ENCODE measurements at regions not wholly inside any gene's neighbourhood (a gene's known extent, or its start where the extent isn't known, plus 50 kb on each side); places are given as distances from the start of the nearest gene placed in this dataset.

DNA sequence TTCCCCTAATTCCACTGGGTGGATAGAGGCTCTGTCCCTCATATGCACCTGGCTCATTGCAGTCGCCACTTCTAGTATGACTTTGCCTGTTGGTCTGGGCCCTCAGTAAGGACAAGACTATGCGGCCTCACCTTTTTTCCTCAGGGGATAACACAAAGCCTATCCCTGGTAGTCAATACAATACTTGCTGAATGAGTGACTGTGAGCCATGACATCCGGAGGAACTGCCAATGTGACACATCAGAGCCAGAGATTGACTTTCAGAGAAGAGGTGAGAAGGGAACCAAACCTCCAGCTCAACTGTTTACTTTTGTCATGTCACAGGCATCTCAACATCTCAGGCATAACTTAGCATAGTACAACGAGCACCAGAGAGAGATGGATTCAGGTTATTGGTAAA is 371.3 kb downstream of the DMRT2 start:
- peaks cover 0 to 9% (median 0%) of the 10 kb centered on the region in 9 donors for H3K9me3 Mint-ChIP-seq
- POLR2A ChIA-PET: no interaction called here
- ATAC-seq: no peak
- H3K27me3 Mint-ChIP-seq: no peaks in the 10 kb centered on the region
- H3K27ac Mint-ChIP-seq: no peak overlapping the region
- DNase-seq: no peak
- no peaks in the 10 kb centered on the region for H3K4me1 Mint-ChIP-seq
- no peaks in the 10 kb centered on the region for H3K36me3 Mint-ChIP-seq
- H3K4me3 Mint-ChIP-seq: no peak overlapping the region

DNA sequence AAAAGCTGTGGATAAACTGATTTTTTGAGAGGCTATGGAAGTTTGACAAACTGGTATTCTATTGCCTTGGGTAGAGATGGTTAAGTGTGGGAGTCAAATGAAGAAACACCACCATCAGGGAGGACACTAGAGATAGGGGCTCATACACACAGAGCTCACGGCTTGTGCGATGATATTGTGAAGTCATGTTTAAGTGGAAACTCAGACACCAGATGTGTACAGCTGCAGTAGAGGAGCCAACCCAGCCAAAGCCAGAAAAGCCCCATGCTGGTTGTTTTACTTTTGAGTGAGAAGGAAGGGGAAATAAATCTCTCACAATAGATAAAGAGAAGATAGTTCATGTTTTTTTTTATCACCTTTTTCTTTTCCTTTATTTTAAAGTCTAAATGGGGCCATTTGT is 377.7 kb downstream of the DMRT2 start:
- no peaks in the 10 kb centered on the region for H3K4me1 Mint-ChIP-seq
- ATAC-seq: no peak

DNA sequence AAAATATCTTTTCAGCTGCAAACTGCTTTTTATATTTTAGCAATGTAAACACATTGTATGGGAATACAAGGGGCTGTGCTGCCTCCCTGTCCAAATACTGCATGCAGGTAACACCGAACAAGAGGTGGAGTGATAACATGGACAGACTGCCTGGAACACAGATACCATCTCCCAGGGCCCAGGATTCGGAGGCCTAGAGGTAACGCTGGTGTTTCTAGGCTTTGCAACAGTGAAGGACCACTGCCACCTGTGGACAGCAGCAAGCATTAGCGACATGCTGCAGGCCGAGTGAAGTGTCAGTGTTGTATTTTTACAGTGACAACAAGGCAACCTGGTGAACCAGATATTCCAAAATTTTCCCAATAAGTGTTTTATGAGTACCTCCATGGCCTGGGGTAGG is 379.1 kb downstream of the DMRT2 start:
- POLR2A ChIA-PET: no interaction called here
- no peaks in the 10 kb centered on the region for H3K4me1 Mint-ChIP-seq
- DNase-seq (no peak), ATAC-seq (no peak)
- H3K4me3 Mint-ChIP-seq: no peak overlapping the region
- peaks cover 0 to 5% (median 0%) of the 10 kb centered on the region in 9 donors for H3K9me3 Mint-ChIP-seq
- H3K36me3 Mint-ChIP-seq: no peaks in the 10 kb centered on the region
- peaks cover 0 to 5% (median 1%) of the 10 kb centered on the region in 5 donors for H3K27me3 Mint-ChIP-seq
- H3K27ac Mint-ChIP-seq: no peak overlapping the region

More for the DNA sequence above, 377.7 kb downstream of the DMRT2 start:
- Mint-ChIP-seq H3K36me3 (no peaks in the 10 kb centered on the region), H3K27me3 (peaks cover 0 to 5% (median 1%) of the 10 kb centered on the region in 5 donors), H3K4me3 (no peak overlapping the region), H3K27ac (no peak overlapping the region), H3K9me3 (peaks cover 0 to 5% (median 0%) of the 10 kb centered on the region in 9 donors)
- DNase-seq: no peak
- POLR2A ChIA-PET: no interaction called here

DNA sequence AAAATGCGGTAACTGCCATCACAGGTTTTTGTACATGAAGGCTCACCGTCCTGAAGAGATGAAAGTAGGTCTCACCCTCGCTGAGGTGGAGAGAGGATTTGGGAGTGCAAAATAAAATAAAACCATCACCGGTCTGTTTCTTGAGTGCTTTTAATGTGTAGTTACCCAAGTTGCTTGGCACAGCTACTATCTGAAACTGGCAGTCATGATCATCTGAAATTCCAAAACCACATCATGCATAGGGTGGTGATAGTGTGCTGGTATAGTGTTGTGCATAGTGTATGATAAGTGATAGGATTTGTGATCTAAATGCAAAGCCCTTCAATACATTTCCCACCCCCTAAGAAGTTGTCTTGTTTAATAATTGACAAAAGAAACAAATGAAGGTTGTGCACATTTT is 381.3 kb downstream of the DMRT2 start:
- no peaks in the 10 kb centered on the region for H3K9me3 Mint-ChIP-seq
- DNase-seq: no peak
- H3K27me3 Mint-ChIP-seq: peaks cover 0 to 5% (median 1%) of the 10 kb centered on the region in 5 donors
- no peaks in the 10 kb centered on the region for H3K4me1 Mint-ChIP-seq
- POLR2A ChIA-PET: no interaction called here
- ATAC-seq: no peak
- H3K4me3 Mint-ChIP-seq: no peak overlapping the region
- H3K27ac Mint-ChIP-seq: no peak overlapping the region
- H3K36me3 Mint-ChIP-seq: no peaks in the 10 kb centered on the region

DNA sequence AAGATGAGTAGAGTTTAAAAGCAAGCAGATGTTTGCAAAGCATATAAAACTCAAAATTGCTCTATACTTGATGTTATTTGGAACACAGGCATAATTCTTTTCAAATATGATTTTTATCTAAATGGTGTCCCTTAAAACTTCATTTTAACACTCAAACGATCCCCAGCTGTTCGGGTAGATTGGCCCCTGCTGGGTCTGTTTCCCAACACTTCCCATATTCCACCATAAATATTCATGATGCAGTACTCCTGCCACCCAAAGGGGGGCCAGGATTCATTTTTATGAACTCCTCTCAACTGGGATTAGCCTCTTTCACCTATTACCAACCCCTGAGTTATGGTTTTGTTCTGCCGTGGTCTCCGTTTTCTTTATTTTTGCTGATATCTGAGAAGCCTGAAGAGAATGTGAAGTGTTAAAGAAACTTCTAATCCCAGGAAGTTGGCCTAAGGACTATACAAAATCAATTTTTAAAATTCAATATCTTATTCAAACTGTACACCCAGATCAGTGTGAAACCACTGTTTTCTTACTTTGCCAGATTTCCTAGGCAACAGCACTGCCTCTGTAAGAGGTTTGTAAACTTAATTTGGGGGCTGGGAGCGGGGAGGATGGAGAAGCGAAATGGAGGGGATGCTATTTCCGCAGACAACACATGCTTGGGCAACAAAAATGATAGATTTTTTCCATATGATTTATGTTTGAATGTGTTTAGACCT is 384.1 kb downstream of the DMRT2 start:
- DNase-seq (no peak), ATAC-seq (no peak)
- peaks cover 0 to 5% (median 0%) of the 10 kb centered on the region in 9 donors for H3K9me3 Mint-ChIP-seq
- no peak overlapping the region for H3K4me3 Mint-ChIP-seq
- H3K4me1 Mint-ChIP-seq: no peaks in the 10 kb centered on the region
- H3K36me3 Mint-ChIP-seq: no peaks in the 10 kb centered on the region
- POLR2A ChIA-PET: no interaction called here
- H3K27me3 Mint-ChIP-seq: peaks cover 2 to 17% (median 7%) of the 10 kb centered on the region in 5 donors
- no peak overlapping the region for H3K27ac Mint-ChIP-seq

DNA sequence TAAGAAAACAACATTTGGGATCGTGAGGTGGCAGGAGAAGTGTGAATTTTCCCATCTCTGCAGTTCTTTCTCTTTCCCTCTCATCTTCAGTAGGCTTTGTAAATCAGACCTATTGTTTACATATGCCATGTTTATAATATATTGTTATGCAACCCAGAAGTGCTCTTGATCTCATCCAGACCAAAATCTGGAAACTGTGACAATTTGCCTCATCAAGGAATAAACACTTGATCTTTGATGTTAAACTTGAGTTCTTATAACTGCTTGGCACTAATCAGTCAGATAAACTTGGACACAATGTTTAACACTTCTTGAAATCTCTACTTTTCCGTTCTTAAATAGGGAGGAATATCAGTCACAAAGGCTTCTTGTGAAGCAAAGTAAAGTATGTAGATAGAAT is 384.7 kb downstream of the DMRT2 start:
- ATAC-seq: no peak
- H3K4me1 Mint-ChIP-seq: no peaks in the 10 kb centered on the region
- H3K27me3 Mint-ChIP-seq: peaks cover 2 to 18% (median 7%) of the 10 kb centered on the region in 5 donors
- no peaks in the 10 kb centered on the region for H3K36me3 Mint-ChIP-seq
- POLR2A ChIA-PET: no interaction called here
- peaks cover 0 to 5% (median 0%) of the 10 kb centered on the region in 9 donors for H3K9me3 Mint-ChIP-seq
- no peak for DNase-seq
- no peak overlapping the region for H3K27ac Mint-ChIP-seq
- no peak overlapping the region for H3K4me3 Mint-ChIP-seq

DNA sequence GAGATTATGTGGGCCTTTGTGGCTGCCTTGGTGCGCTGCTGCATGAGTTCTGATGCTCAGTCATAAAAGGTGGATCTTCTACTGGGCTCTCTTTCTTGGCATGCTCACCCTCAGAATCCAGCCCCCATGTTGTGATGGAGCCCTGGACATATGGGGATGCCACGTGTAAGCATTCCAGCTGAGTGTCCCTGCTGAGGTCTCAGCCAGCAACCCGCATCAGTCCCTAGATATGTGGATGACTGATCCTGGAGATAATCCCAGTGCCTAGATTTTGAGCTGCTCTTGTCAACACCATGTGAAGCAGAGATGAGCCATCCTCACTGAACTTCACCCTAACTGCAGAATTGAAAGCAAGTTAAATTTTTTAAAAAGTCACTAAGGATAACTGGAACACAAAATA is 390.1 kb downstream of the DMRT2 start:
- DNase-seq (no peak), ATAC-seq (no peak)
- H3K4me3 Mint-ChIP-seq: no peak overlapping the region
- H3K36me3 Mint-ChIP-seq: no peaks in the 10 kb centered on the region
- H3K27ac Mint-ChIP-seq: no peak overlapping the region
- peaks cover 0 to 5% (median 0%) of the 10 kb centered on the region in 9 donors for H3K9me3 Mint-ChIP-seq
- peaks cover 2 to 18% (median 9%) of the 10 kb centered on the region in 5 donors for H3K27me3 Mint-ChIP-seq
- no peaks in the 10 kb centered on the region for H3K4me1 Mint-ChIP-seq
- POLR2A ChIA-PET: no interaction called here

DNA sequence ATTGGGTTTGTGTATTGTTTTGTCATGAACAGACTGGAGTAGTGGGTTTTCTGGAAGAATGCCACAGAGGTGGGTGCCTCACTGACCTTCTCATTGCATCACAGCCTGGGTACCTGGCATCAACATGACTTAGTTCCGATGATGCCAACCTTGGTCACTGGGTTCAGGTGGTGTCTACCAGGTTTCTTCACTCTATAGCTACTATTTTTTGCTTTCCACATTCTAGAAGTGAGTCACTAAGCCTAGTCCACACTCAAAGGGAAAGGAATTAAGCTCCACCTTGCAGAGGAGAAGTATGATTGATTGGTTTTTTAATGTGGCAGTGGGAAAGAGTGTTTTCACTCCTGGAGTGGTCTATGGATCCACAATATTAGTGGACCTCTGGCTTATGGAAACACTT is 391.9 kb downstream of the DMRT2 start:
- Mint-ChIP-seq H3K36me3 (no peaks in the 10 kb centered on the region), H3K27ac (no peak overlapping the region), H3K9me3 (peaks cover 0 to 5% (median 0%) of the 10 kb centered on the region in 9 donors), H3K4me3 (no peak overlapping the region), H3K4me1 (no peaks in the 10 kb centered on the region), H3K27me3 (peaks cover 2 to 18% (median 9%) of the 10 kb centered on the region in 5 donors)
- no peak for ATAC-seq
- DNase-seq: no peak
- POLR2A ChIA-PET: no interaction called here

DNA sequence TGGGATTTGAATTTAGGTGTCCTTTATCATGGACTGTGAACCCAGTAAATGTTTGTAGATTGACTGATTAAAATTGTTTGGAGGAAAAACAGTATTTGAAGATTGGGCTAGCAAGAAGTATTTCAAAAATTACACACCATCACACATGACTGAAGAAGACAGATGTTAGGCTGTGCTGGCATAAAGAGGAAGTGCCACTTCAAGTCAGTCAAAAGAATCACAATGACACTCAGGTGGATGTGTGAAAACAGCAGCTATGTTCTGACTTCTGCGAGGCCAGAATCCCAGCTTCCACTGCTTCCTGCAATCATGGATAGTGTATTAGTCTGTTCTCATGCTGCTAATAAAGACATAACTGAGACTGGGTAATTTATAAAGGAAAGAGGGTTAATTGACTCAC is 393.3 kb downstream of the DMRT2 start:
- Mint-ChIP-seq H3K27me3 (peaks cover 2 to 8% (median 6%) of the 10 kb centered on the region in 5 donors), H3K4me1 (no peaks in the 10 kb centered on the region), H3K36me3 (no peaks in the 10 kb centered on the region), H3K4me3 (no peak overlapping the region), H3K27ac (no peak overlapping the region), H3K9me3 (peaks cover 0 to 5% (median 0%) of the 10 kb centered on the region in 9 donors)
- DNase-seq (no peak), ATAC-seq (no peak)
- POLR2A ChIA-PET: no interaction called here

DNA sequence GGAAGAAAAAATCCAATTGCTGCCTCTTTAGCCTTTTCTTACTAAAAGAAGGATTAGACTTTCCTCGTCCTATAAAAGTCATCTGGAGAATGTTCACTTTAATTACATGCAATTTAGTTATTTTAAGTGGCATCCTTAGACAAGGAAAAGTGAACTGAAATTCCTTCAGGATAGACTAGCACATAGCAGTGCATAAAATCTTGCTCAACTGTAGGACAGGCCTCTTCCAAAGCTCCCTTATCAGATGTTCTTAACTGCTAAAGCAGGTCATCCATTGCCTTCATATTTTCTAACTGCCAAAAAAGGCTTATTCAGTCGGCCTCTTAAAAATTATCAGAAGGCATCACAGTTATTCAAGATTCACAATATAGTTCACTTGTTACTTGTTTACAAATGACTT is 396.5 kb downstream of the DMRT2 start:
- Mint-ChIP-seq H3K27me3 (peaks cover 0 to 4% (median 0%) of the 10 kb centered on the region in 5 donors), H3K27ac (no peak overlapping the region), H3K4me3 (no peak overlapping the region), H3K36me3 (no peaks in the 10 kb centered on the region), H3K4me1 (no peaks in the 10 kb centered on the region), H3K9me3 (peaks cover 0 to 6% (median 0%) of the 10 kb centered on the region in 9 donors)
- DNase-seq (no peak), ATAC-seq (no peak)
- POLR2A ChIA-PET: no interaction called here

DNA sequence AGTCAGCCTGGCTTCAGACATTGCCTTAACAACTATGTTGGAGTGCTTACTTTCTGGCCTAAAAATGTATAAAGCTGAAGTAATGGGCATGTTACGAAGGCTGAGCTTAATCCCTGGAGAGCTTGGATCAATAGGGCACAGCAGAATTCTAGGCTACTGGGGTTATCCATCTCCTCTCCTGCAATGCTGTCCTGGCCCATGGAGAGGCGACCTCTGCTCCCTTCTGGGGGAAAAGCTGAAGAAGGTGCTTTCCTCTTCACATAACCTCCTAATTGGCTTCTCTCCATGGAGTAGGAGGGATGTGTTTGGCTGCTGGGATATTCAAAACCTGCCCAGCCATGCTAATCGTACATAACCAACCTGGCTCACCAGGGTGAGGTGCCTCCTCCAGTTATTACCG is 403.5 kb downstream of the DMRT2 start:
- Mint-ChIP-seq H3K9me3 (peaks cover 0 to 6% (median 0%) of the 10 kb centered on the region in 9 donors), H3K4me3 (no peak overlapping the region), H3K4me1 (no peaks in the 10 kb centered on the region), H3K27me3 (peaks cover 2 to 15% (median 6%) of the 10 kb centered on the region in 5 donors), H3K27ac (no peak overlapping the region), H3K36me3 (no peaks in the 10 kb centered on the region)
- DNase-seq (no peak), ATAC-seq (no peak)
- POLR2A ChIA-PET: no interaction called here

DNA sequence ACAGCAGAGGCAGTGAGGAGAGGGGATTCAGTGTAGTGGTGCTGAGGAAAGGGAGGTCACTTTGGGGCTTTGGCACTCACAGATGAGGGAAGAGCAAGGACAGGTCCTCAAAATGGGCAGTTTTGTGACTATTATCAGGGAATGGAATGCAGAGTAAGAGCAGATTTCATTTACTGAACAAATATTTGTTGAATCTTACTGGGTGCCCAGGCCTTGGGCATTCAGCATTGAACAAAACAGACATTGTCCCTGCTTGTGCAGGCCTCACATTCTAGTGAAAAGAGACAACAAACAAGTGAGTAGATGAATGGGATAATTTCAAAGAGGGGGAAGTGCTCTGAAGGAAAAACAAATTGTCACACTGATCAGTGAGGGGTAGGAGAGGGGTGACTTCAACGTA is 404.1 kb downstream of the DMRT2 start:
- DNase-seq: no peak
- no peak overlapping the region for H3K4me3 Mint-ChIP-seq
- peaks cover 0 to 6% (median 0%) of the 10 kb centered on the region in 9 donors for H3K9me3 Mint-ChIP-seq
- no peaks in the 10 kb centered on the region for H3K36me3 Mint-ChIP-seq
- H3K27me3 Mint-ChIP-seq: peaks cover 2 to 15% (median 6%) of the 10 kb centered on the region in 5 donors
- no peaks in the 10 kb centered on the region for H3K4me1 Mint-ChIP-seq
- POLR2A ChIA-PET: no interaction called here
- H3K27ac Mint-ChIP-seq: no peak overlapping the region
- no peak for ATAC-seq

DNA sequence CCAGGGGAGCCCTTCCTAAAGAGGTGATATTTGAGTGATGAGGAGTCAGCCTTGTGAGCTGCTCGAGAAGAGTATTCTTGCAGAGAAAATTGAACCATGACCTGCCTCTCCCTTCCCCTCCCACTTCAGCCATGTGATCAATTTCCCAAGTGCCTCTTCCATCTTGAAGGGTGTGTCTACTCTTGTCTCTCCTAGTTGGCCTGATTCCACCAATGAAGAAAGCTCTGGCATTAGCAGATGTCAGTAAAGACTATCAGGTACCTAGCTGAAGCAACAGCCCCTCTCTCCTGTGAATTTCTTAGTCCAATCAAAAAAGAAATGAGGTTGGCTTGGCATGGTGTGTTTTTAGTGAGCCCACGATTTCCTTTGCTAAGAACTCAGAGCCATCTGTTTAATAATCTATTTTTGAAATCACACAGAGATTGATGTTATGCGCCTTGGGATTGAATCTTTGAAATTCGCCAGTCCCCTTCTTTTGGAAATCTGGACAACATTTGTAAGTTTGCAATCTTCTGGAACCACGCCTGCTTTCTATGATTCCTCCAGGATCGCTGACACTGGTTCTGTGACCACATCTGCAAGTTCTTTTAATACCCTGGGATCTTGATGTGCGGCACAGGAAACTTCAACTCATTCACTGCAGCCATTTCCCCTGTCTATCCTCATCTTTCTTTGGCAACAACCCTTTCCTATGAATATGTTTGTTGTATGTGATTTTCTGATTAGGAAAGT is 404.6 kb downstream of the DMRT2 start:
- Mint-ChIP-seq H3K27ac (no peak overlapping the region), H3K9me3 (peaks cover 0 to 6% (median 0%) of the 10 kb centered on the region in 9 donors), H3K4me3 (no peak overlapping the region), H3K36me3 (no peaks in the 10 kb centered on the region), H3K27me3 (peaks cover 2 to 15% (median 6%) of the 10 kb centered on the region in 5 donors), H3K4me1 (no peaks in the 10 kb centered on the region)
- ATAC-seq (no peak), DNase-seq (no peak)
- POLR2A ChIA-PET: no interaction called here

Data from naive thymus-derived CD8-positive, alpha-beta T cell (primary cell).